ACHN (cell line): ENCODE measurements at regions not wholly inside any gene's neighbourhood (a gene's known extent, or its start where the extent isn't known, plus 50 kb on each side); places are given as distances from the start of the nearest gene placed in this dataset.
"Not testable (repeated sequence)": the region's sequence is repeated elsewhere in the genome, so short reads cannot be mapped to it uniquely, and the experiment has no call there.

ENCODE experiments used
- DNase-seq: peaks from one replicate; pipeline ENCODE4 v3.0.0-alpha.2; 2015
- in situ Hi-C: cut with HindIII; loops from 2 replicates; pipeline ENCODE4 v1.10.0; 2017; ENCODE audit warnings: low sequenced_read_pairs, low pct_ligation_motif_present, low pct_unique_long_range_greater_than_20kb

DNA sequence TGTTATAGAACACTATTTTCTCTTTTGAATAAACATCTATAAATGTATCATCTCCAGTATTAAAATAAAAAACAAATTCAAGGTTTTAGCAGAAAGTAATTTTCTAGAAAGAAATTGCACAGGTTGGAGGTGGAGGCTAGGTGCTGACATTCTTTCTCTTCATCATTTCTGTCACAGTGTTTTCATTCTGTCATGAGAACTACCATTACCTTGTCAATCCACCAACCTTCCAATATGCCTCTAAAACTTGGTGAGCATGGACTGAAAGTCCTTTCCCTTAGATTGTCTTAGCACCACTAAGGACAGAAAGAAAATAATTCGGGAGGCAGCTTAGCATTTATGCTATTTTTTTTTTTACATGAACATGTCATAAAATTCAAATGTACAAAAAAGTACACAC is 596.2 kb upstream of the DPPA4 start:
- DNase-seq = no peak
- in situ Hi-C loops = no loop called here

GRCh38 chr3:109939817-109940216 is 602.5 kb upstream of the DPPA4 start:
- in situ Hi-C loops = no loop called here
- no peak for DNase-seq

DNA sequence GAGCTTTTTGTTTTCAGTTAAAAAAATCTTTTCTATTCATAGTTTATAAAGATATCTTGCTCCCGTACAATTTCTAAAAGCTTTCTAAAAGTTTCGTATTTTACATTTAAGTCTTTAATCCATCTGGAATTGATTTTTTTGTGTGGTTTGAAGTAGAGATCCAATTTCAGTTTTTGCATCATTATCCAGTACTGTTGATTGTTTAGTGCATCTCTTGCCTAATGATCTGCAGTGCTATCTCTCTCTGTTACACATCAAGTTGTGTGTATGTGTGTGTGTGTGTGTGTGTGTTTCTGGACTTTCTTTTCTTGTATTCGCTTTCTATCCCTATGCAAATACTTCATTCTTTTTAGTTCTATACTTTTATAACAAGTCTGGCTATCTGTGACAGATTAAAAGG is 605.8 kb upstream of the DPPA4 start:
- in situ Hi-C loops = no loop called here
- DNase-seq = no peak

- DNase-seq = no peak
These were observed 607.5 kb upstream of the DPPA4 start for GRCh38 chr3:109944836-109945235.

DNA sequence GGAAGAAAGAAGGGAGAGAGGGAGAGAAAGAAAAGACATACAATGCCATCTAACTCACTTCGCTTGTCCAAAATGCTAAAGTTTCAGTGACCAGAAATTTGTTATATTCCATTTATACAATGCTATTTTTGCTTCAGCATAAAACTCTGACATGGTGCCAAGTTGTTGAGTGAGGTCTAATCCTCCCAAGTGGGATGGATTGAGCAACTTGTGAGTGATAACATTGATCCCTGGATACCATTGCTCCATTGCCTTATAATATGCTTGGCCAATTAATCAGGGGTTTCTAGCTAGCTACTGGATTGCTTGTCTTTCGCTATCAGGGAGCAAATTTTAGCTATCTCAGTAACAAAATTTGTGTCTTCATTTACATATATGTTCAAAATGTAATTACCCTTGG is 615.6 kb upstream of the DPPA4 start:
- in situ Hi-C loops = no loop called here
- DNase-seq = no peak

More at GRCh38 chr3:109944836-109945235, 607.5 kb upstream of the DPPA4 start:
- in situ Hi-C loops = no loop called here

DNA sequence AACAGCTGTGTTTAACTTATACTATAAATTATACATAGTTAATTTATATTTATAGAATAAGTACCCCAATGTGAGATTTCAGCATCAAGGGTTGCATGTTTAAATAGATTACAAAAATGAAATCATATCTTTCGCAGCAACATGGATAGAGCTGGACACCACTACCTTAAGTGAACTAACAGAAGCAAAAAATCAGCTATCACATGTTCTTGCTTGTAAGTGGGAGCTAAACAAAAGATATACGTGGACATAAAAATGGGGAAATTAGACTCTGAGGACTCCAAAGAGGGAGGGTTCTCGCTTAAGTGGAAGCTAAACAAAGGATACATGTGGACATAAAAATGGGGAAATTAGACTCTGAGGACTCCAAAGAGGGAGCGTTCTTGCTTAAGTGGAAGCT is 626.5 kb upstream of the DPPA4 start:
- DNase-seq = no peak
- in situ Hi-C loops = no loop called here

GRCh38 chr3:109973733-109974132 is 636.4 kb upstream of the DPPA4 start:
- DNase-seq = no peak
- in situ Hi-C loops = no loop called here

- in situ Hi-C loops = no loop called here
- DNase-seq = no peak
These were observed 640.6 kb upstream of the DPPA4 start for GRCh38 chr3:109977897-109978296.

- in situ Hi-C loops = no loop called here
- no peak for DNase-seq
These were observed 644.9 kb upstream of the DPPA4 start for GRCh38 chr3:109982201-109982600.

DNA sequence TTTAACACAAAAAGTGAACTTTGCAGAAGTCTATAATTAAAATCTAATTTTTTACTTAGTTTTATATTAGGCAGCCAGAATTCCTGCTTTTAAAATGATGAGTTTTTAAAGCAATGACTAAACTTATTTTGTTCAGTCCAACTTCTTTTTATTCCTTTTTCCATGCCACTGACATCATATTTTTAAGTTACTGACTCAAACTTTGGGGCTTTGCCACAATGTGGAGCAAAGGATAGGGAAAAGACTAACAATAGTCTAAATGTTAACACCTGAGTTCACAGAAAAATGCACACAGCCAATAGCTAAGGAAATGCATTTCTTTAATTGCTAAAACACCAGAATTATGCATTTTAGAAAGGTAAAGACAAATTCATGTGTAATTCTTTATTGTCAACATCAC is 647.6 kb upstream of the DPPA4 start:
- no peak for DNase-seq
- in situ Hi-C loops = no loop called here

DNA sequence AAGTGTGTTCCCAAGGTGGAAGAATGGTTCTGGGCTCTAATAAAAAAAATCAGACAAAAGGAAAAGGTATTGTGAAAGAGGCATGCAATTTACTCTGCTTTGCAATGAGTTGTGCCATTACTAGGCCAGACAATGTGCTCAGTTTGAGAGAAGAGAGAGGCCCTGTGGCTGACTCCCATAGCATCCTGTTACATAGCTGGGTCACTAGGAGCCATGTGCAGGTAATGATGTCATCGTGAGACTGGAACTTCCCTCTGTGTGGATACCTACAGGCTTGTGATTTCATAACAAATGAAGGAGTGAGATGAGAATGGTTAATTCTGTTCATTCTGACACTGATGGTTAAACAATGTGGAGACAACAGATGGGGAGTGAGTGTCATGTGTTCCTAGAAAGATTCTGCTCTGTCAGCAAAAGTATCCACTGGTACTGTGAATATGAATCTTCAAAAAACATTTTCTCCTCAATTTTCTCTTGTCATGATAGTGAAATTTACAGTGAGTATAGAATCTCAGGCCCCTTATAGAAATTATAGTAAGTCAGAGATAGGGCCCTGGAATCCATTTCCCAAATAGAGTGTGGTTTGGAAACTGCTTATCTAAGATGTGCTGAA is 648.7 kb upstream of the DPPA4 start:
- in situ Hi-C loops = no loop called here
- DNase-seq = no peak

- no peak for DNase-seq
- in situ Hi-C loops = no loop called here
These were observed 657.5 kb upstream of the DPPA4 start for GRCh38 chr3:109994853-109995252.

DNA sequence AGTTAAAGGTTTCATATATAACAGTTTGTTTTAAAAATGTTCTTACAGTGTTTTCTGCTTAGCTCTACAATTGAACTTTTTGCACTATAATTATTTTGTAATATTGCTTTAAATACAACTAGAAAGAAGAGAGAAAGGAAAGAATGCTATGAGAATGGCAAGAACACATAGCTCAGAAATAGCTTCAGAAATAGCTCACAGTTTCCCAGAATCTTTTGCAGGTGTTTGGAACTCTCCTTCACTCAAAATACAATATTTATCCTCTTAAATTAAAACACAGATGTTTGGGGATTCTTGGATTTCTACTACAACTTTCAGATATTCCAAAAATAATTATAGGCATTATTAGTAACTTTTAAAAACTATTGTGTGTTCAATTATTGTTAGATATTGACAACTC is 658.0 kb upstream of the DPPA4 start:
- in situ Hi-C loops = no loop called here

DNA sequence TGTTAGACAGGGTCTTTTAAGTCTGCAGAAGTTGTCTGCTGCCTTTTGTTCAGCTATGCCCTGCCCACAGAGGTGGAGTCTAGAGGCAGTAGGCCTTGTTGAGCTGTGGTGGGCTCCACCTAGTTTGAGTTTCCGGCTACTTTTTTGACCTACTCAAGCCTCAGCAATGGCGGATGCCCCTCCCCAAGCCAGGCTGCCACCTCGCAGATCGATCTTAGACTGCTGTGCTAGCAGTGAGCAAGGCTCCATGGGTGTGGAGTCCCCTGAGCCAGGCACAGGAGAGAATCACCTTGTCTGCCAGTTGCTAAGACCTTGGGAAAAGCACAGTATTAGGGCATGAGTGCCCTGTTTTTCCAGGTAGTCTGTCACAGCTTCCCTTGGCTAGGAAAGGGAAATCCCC is 664.6 kb upstream of the DPPA4 start:
- DNase-seq, in situ Hi-C loops: not testable (repeated sequence)

More for the DNA sequence above, 658.0 kb upstream of the DPPA4 start:
- DNase-seq = no peak

DNA sequence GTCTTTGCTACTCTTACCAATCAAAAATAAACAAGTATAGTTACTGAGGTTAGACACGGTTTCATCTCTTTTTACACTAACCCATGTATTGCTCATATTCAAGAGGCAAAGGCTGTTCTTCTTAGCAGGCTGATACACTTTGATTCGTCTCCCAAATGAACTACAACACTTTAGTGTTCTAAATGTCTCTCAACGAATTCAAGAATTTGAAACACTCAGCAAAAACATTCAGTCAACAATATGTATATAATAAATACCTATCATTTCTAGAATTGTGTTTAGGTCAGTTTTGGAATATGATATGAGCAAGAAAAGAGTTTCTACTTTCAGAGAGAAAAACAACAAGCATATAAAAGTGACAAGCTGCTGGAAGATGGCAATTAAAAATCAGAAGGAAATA is 669.6 kb upstream of the DPPA4 start:
- no peak for DNase-seq
- in situ Hi-C loops = no loop called here

DNA sequence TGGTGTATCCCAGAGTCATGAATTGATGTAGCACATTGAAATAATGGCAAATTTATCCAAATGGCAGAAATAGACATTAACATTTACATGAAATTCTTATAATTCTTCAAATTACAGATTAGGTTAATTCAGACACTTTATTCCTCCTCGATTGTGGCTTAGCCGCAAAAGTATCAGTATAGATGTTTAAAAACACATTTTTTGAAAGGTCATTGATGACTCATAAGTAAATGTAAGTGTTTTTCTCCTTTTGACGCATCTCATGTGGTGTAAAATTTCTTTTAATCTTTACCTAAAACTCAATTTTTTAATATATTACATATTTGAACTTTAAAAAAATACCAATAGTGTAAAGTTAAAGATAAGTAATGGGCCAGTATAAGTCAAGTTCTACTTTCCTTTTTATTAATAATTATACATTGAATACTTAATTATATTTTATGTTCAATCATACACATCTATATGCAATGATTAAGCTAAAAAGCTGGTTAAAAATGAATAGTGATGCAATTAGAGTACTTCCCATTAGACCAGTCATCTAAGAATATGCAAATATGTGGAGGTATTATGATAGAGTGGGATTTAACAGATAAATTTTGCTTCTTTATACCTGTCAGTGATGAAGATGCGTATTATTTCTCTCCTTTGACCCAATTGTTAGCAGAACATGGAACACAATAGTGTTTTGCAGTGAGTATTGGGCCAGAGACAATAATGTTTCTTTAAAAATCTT is 678.1 kb upstream of the DPPA4 start:
- in situ Hi-C loops = no loop called here
- DNase-seq = no peak

DNA sequence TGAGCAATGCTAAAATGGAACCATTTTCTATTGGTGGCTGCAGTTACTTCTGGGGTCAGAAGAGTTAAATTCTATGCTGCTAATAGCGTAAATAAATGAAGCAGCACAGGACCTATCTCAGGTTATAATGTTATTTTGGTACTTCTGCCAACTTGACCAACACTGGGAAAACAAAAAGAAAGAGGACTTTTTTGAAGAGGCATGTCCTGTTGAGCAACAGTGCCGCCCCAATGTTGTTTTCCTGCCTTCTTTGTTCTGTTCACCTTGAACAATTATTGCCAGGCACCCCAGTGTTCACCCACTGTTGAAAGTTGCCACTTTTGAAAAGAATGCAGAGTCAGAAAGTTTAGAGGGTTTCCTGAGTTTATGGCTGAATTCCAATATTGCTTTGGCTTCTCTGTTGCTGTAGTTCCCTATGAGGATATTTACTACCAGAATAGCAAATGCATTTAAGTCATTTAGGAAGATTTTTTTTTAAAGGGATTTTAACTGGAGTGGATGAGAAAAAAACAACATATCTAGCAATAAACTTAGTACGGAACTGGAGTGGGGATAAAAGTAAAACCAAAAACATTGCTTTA is 679.0 kb upstream of the DPPA4 start:
- in situ Hi-C loops = no loop called here

GRCh38 chr3:110017304-110017703 is 680.0 kb upstream of the DPPA4 start:
- no peak for DNase-seq
- in situ Hi-C loops = no loop called here

More for the DNA sequence above, 679.0 kb upstream of the DPPA4 start:
- DNase-seq = no peak

- in situ Hi-C loops = no loop called here
- DNase-seq = no peak
These were observed 684.3 kb upstream of the DPPA4 start for GRCh38 chr3:110021659-110022058.

DNA sequence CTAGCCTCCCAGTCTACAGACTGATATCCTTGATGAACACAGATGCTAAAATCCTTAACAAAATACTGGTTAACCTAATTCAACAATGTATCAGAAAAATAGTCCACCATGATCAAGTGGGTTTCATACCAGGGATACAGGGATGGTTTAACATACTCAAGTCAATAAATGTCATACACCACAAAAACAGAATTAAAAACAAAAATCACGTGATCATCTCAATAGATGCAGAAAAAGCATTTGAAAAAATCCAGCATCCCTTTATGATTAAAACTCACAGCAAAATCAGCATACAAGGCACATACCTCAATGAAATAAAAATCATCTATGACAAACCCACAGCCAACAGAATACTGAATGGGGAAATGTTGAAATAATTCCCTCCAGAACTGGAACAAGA is 685.7 kb upstream of the DPPA4 start:
- in situ Hi-C loops, DNase-seq: not testable (repeated sequence)
